BJ (cell line): ENCODE measurements at regions not wholly inside any gene's neighbourhood (a gene's known extent, or its start where the extent isn't known, plus 50 kb on each side); places are given as distances from the start of the nearest gene placed in this dataset.

Experiments
- CTCF ChIA-PET: fragments of 350-600 bp; formaldehyde crosslinking; extraction: SDS; loops from one replicate; lab custom pipeline; 2021; ENCODE audit warnings: antibody characterized with exemption, inconsistent platforms; lab: Yijun Ruan, JAX
- POLR2A ChIA-PET: fragments of 300-600 bp; sonication (Branson Sonifier 250); formaldehyde crosslinking; extraction: SDS; loops from one replicate; lab custom pipeline; 2021; ENCODE audit warnings: antibody characterized with exemption; lab: Charles Lee
- DNase-seq: peaks from one replicate; pipeline ENCODE4 v3.0.0-alpha.2; 2011; ENCODE audit warnings: low read depth
- H3K27me3 ChIP-seq: 2 replicates; pipeline ENCODE4 v1.6.0; 2011; ENCODE audit warnings: low read length; ENCODE audit not compliant: control insufficient read depth, insufficient read depth
- H3K36me3 ChIP-seq: 2 replicates; pipeline ENCODE4 v1.5.1; 2011; ENCODE audit warnings: low read length; ENCODE audit not compliant: control insufficient read depth, insufficient read depth
- H3K4me3 ChIP-seq: 2 replicates; pipeline ENCODE4 v1.5.1; 2011; ENCODE audit warnings: low read depth, mild to moderate bottlenecking, control low read depth, low read length
- TF ChIP-seq, protein P1 (sequence below): IDR thresholded peaks from 2 replicates; pipeline ENCODE4 v1.5.1; 2011; ENCODE audit warnings: low read depth, mild to moderate bottlenecking, control low read depth, inconsistent platforms, low read length, moderate library complexity; ENCODE audit not compliant: insufficient read depth

DNA sequence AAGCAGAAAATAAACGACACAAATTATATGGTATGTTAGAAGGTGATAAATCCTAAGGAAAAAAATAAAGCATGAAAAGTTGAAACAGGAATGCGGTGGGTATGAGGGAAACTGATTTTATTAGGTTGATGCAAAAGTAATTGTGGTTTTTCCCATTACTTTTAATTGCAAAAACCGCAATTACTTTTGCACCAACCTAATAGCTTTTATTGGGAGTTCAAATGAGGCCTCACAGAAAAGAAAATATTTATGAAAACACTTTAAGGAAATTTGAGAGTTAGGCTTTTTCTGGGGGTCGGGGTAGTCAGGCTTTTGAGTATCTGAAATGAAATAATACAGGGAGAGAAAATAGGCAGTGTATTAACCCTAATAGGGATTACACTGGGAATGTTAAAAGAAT is 397.0 kb upstream of the KHDRBS2 start:
- no peak overlapping the region for H3K4me3 ChIP-seq
- no peak for DNase-seq
- no peaks in the 10 kb centered on the region for H3K36me3 ChIP-seq
- TF ChIP-seq, protein P1, sequence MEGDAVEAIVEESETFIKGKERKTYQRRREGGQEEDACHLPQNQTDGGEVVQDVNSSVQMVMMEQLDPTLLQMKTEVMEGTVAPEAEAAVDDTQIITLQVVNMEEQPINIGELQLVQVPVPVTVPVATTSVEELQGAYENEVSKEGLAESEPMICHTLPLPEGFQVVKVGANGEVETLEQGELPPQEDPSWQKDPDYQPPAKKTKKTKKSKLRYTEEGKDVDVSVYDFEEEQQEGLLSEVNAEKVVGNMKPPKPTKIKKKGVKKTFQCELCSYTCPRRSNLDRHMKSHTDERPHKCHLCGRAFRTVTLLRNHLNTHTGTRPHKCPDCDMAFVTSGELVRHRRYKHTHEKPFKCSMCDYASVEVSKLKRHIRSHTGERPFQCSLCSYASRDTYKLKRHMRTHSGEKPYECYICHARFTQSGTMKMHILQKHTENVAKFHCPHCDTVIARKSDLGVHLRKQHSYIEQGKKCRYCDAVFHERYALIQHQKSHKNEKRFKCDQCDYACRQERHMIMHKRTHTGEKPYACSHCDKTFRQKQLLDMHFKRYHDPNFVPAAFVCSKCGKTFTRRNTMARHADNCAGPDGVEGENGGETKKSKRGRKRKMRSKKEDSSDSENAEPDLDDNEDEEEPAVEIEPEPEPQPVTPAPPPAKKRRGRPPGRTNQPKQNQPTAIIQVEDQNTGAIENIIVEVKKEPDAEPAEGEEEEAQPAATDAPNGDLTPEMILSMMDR = no peak
- no peaks in the 10 kb centered on the region for H3K27me3 ChIP-seq
- POLR2A ChIA-PET = no interaction called here
- CTCF ChIA-PET = interaction anchor here (0.6 kb wide), 1 partner anchor 112 kb away, joined by 3 read pairs; no protein-coding TSS in a partner anchor

DNA sequence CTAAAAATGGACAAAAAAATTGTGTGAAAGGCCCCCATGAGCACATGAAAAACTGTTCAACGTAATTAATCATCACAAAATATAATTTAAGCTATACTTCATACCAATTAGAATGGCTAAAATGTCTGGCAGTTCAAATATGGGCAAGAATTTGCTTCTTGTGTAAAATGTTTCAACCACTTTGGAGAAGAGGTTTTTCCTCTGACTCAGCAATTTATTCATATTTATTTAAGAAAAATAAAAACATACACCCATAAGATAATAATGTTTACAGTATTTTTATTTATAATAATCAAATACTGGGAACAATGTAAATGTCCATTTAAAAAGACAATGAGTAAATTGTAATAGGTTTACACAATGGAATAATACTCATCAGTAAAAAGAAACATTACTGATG is 395.1 kb upstream of the KHDRBS2 start:
- POLR2A ChIA-PET = no interaction called here
- CTCF ChIA-PET = no interaction called here
- no peaks in the 10 kb centered on the region for H3K36me3 ChIP-seq
- TF ChIP-seq, protein P1 = no peak
- no peaks in the 10 kb centered on the region for H3K27me3 ChIP-seq
- H3K4me3 ChIP-seq = no peak overlapping the region
- no peak for DNase-seq

DNA sequence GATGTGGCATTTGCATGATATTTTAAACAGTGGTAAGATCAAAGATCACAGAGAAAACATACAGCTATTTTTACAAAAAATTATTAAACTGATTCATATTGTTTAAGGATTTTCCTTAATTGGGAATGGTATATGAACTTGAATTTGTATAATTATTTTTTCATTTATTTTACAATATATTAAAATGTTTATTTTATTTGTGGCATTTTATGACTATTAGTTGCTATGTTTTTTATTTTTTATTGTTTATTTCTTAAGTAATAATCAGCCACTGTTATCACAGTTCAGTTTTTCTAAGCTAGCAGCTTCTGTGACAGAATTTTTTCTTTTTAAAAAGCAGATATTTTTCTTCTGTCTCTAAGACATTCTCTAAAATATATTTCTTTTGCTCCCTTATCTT is 387.0 kb upstream of the KHDRBS2 start:
- POLR2A ChIA-PET = no interaction called here
- Histone ChIP-seq H3K36me3 (no peaks in the 10 kb centered on the region), H3K4me3 (no peak overlapping the region), H3K27me3 (no peaks in the 10 kb centered on the region)
- DNase-seq = no peak
- CTCF ChIA-PET = no interaction called here
- TF ChIP-seq, protein P1 = no peak

DNA sequence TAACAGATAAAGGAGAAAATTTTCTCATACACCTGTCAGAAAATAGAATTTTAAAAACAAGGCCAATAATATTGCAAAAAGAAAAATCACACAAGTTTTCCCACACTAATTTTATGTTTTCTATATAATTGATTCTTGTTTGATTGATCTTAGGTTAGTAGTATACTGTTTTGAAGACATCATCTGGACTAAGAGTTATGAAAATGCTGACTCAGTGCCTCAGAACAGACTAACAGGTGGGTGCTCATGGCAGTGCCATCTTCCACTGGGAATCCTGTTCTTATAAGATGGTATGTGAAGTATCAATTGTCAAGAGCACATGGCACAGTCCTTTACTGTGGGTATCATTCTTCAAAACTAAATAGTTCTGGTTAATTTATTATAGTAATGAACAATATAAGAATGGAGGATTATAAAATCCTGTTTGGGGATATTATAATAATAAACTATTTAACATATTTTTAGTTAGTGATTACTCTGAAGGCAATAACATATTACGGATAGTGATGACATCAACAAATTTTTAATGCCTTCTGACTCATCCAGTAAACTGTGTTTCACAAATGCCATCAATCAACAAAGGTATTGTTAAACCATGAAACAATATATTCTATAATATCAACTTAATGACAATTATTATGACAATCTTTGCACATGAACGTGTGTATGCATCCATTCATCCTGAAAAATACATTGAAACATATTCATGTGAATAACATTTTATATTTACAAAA is 384.6 kb upstream of the KHDRBS2 start:
- POLR2A ChIA-PET = no interaction called here
- CTCF ChIA-PET = no interaction called here
- no peak for DNase-seq
- Histone ChIP-seq H3K4me3 (no peak overlapping the region), H3K36me3 (no peaks in the 10 kb centered on the region), H3K27me3 (no peaks in the 10 kb centered on the region)
- TF ChIP-seq, protein P1 = no peak

DNA sequence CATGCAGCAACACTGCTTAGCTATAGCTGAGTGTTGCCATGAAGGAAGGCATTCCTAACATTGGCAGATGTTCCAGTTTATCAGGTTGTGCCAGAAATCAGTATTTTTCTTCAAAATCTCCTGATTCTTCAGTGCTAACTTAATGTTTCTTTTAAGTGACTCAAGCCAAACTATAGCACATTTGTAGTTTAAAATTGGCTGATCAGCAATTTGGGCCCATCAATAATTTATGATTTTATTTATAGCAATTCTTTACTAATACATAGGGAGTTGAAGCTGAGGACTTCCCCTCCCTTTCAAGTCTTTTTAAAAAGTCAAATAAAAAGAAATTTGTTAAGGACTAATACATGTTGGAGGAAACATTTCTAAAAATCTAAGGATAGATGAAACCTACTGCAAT is 383.8 kb upstream of the KHDRBS2 start:
- CTCF ChIA-PET = no interaction called here
- POLR2A ChIA-PET = no interaction called here
- H3K27me3 ChIP-seq = no peaks in the 10 kb centered on the region
- no peak overlapping the region for H3K4me3 ChIP-seq
- no peak for DNase-seq
- TF ChIP-seq, protein P1 = no peak
- no peaks in the 10 kb centered on the region for H3K36me3 ChIP-seq
